SIG-M5 treated with dmso at 0.1 percent for 504 hours (cell line): ENCODE measurements at regions not wholly inside any gene's neighbourhood (a gene's known extent, or its start where the extent isn't known, plus 50 kb on each side); places are given as distances from the start of the nearest gene placed in this dataset.
"Not testable (repeated sequence)": the region's sequence is repeated elsewhere in the genome, so short reads cannot be mapped to it uniquely, and the experiment has no call there.

Experiments
- DNase-seq: peaks from one replicate; lab custom pipeline; 2025; ENCODE audit not compliant: unreplicated experiment; lab: John Stamatoyannopoulos, UW

- DNase-seq: peak; percentile 87
Measured at GRCh38 chr5:174532455-174533453, 191.6 kb upstream of the MSX2 start.

- peak; percentile 17 for DNase-seq
Measured at GRCh38 chr5:174533751-174534241, 190.6 kb upstream of the MSX2 start.

GRCh38 chr5:174535669-174536068, 188.7 kb upstream of the MSX2 start:
- DNase-seq: no peak

GRCh38 chr5:174539823-174540222, 184.6 kb upstream of the MSX2 start:
- not testable (repeated sequence) for DNase-seq

GRCh38 chr5:174542037-174542436, 182.3 kb upstream of the MSX2 start:
- DNase-seq: no peak

- DNase-seq: no peak
Measured at GRCh38 chr5:174542471-174542870, 181.9 kb upstream of the MSX2 start.

- DNase-seq: no peak
Measured at GRCh38 chr5:174545926-174546325, 178.5 kb upstream of the MSX2 start.

- no peak for DNase-seq
Measured at GRCh38 chr5:174547814-174548213, 176.6 kb upstream of the MSX2 start.

GRCh38 chr5:174549254-174549653, 175.1 kb upstream of the MSX2 start:
- DNase-seq: no peak

GRCh38 chr5:174550026-174550425, 174.4 kb upstream of the MSX2 start:
- no peak for DNase-seq

- no peak for DNase-seq
Measured at GRCh38 chr5:174552428-174552827, 172.0 kb upstream of the MSX2 start.

- DNase-seq: no peak
Measured at GRCh38 chr5:174553556-174553955, 170.8 kb upstream of the MSX2 start.

GRCh38 chr5:174555726-174556125, 168.7 kb upstream of the MSX2 start:
- DNase-seq: no peak

GRCh38 chr5:174556756-174557155, 167.6 kb upstream of the MSX2 start:
- no peak for DNase-seq

GRCh38 chr5:174558190-174558589, 166.2 kb upstream of the MSX2 start:
- no peak for DNase-seq

- no peak for DNase-seq
Measured at GRCh38 chr5:174559141-174559540, 165.2 kb upstream of the MSX2 start.

GRCh38 chr5:174559566-174560090, 164.8 kb upstream of the MSX2 start:
- DNase-seq: no peak

- DNase-seq: no peak
Measured at GRCh38 chr5:174560861-174561260, 163.5 kb upstream of the MSX2 start.

GRCh38 chr5:174563040-174563439, 161.3 kb upstream of the MSX2 start:
- not testable (repeated sequence) for DNase-seq

- no peak for DNase-seq
Measured at GRCh38 chr5:174563899-174564298, 160.5 kb upstream of the MSX2 start.

- no peak for DNase-seq
Measured at GRCh38 chr5:174567506-174568141, 156.8 kb upstream of the MSX2 start.

- no peak for DNase-seq
Measured at GRCh38 chr5:174570662-174571061, 153.7 kb upstream of the MSX2 start.
